Neuronal stem cell (in vitro differentiated cells): ENCODE measurements at regions not wholly inside any gene's neighbourhood (a gene's known extent, or its start where the extent isn't known, plus 50 kb on each side); places are given as distances from the start of the nearest gene placed in this dataset.

Experiments used
- DNase-seq: peaks from one replicate; pipeline ENCODE4 v3.0.0-alpha.2; 2013; ENCODE audit warnings: low spot score
- H2AFZ ChIP-seq: one replicate; pipeline ENCODE4 v1.6.1; 2013; ENCODE audit warnings: mild to moderate bottlenecking, low read length, inconsistent platforms
- H2AK5ac ChIP-seq: 2 replicates; pipeline ENCODE4 v1.6.1; 2013; ENCODE audit warnings: low read depth, mild to moderate bottlenecking, inconsistent platforms, low read length, moderate library complexity, mixed read lengths
- H2BK120ac ChIP-seq: 2 replicates; pipeline ENCODE4 v1.6.1; 2013; ENCODE audit warnings: low read depth, mild to moderate bottlenecking, inconsistent platforms, low read length, moderate library complexity, mixed read lengths
- H2BK12ac ChIP-seq: one replicate; pipeline ENCODE4 v1.6.1; 2013; ENCODE audit warnings: low read length, inconsistent platforms
- H2BK15ac ChIP-seq: 2 replicates; pipeline ENCODE4 v1.6.1; 2013; ENCODE audit warnings: mild to moderate bottlenecking, low read length, inconsistent platforms, mixed read lengths
- H2BK5ac ChIP-seq: one replicate; pipeline ENCODE4 v1.6.1; 2013; ENCODE audit warnings: inconsistent platforms, mild to moderate bottlenecking, low read length, moderate library complexity
- H3K14ac ChIP-seq: one replicate; pipeline ENCODE4 v1.6.1; 2013; ENCODE audit warnings: low read length, inconsistent platforms
- H3K18ac ChIP-seq: 2 replicates; pipeline ENCODE4 v1.6.1; 2013; ENCODE audit warnings: low read length, inconsistent platforms
- H3K23ac ChIP-seq: 2 replicates; pipeline ENCODE4 v1.6.1; 2013; ENCODE audit warnings: low read depth, mild to moderate bottlenecking, mixed read lengths, low read length, inconsistent platforms; ENCODE audit not compliant: poor library complexity
- H3K27ac ChIP-seq: replicated peaks from 3 replicates; pipeline ENCODE4 v1.5.1; 2013; ENCODE audit warnings: low read length, inconsistent platforms
- H3K27me3 ChIP-seq, 3 experiments: 2 replicates each; pipeline ENCODE4 v1.6.1; 2013; ENCODE audit warnings: low read length in 3 of 3, mild to moderate bottlenecking in 2 of 3, inconsistent platforms in 1 of 3, low read depth in 1 of 3, mixed read lengths in 1 of 3, moderate library complexity in 1 of 3; ENCODE audit not compliant: control insufficient read depth in 3 of 3, insufficient read depth in 3 of 3
- H3K36me3 ChIP-seq, 2 donors: replicated peaks in 1 of 2; 2 replicates each; pipeline ENCODE4 v1.6.1; 2013; ENCODE audit warnings: low read length in 2 of 2; ENCODE audit not compliant: control insufficient read depth in 2 of 2, insufficient read depth in 2 of 2
- H3K4ac ChIP-seq: 2 replicates; pipeline ENCODE4 v1.6.1; 2013; ENCODE audit warnings: inconsistent platforms, mild to moderate bottlenecking, low read length, moderate library complexity
- H3K4me1 ChIP-seq, 2 donors: 1 replicate in 1 of 2; 2 replicates in 1 of 2; pipeline ENCODE4 v1.6.1; 2013; ENCODE audit warnings: low read length in 2 of 2, low read depth in 1 of 2; ENCODE audit not compliant: control insufficient read depth in 2 of 2, insufficient read depth in 1 of 2
- H3K4me2 ChIP-seq: one replicate; pipeline ENCODE4 v1.6.1; 2013; ENCODE audit warnings: mild to moderate bottlenecking, low read length, inconsistent platforms; ENCODE audit not compliant: insufficient read depth, poor library complexity, severe bottlenecking
- H3K4me3 ChIP-seq, 2 donors: 2 replicates each; pipeline ENCODE4 v1.5.1; 2013; ENCODE audit warnings: low read length in 2 of 2, mild to moderate bottlenecking in 2 of 2, inconsistent platforms in 1 of 2, moderate library complexity in 1 of 2
- H3K79me1 ChIP-seq: one replicate; pipeline ENCODE4 v1.6.1; 2013; ENCODE audit warnings: low read depth, mild to moderate bottlenecking, inconsistent platforms, low read length, moderate library complexity
- H3K9ac ChIP-seq: one replicate; pipeline ENCODE4 v1.6.1; 2013; ENCODE audit warnings: mild to moderate bottlenecking, low read depth, low read length, inconsistent platforms; ENCODE audit not compliant: poor library complexity
- H3K9me3 ChIP-seq, 2 donors: replicated peaks in 1 of 2; 2 replicates each; pipeline versions ENCODE3 to v1.6.1; 2013; ENCODE audit warnings: low read length in 2 of 2, mild to moderate bottlenecking in 2 of 2, inconsistent platforms in 1 of 2, low read depth in 1 of 2, mixed read lengths in 1 of 2, moderate library complexity in 1 of 2; ENCODE audit not compliant: control insufficient read depth in 2 of 2, insufficient read depth in 1 of 2
- H4K8ac ChIP-seq: one replicate; pipeline ENCODE4 v1.6.1; 2013; ENCODE audit warnings: low read depth, mild to moderate bottlenecking, inconsistent platforms, low read length, moderate library complexity
- H4K91ac ChIP-seq: one replicate; pipeline ENCODE4 v1.6.1; 2013; ENCODE audit warnings: low read length, low read depth, mild to moderate bottlenecking, inconsistent platforms; ENCODE audit not compliant: poor library complexity
- WGBS, 2 donors: extraction: QIAGEN DNeasy Blood & Tissue Kit; methylation state at CpG; one replicate each; pipeline ENCODE4 v1.1.7; 2013; ENCODE audit warnings: missing lambda C conversion rate in 2 of 2, mixed read lengths in 1 of 2; ENCODE audit not compliant: insufficient read length in 2 of 2, insufficient replicate concordance in 1 of 2; ENCODE audit errors: extremely low coverage in 2 of 2; 5-methylcytosine and 5-hydroxymethylcytosine counted together

- DNase-seq, result no peak
- H3K27me3 ChIP-seq, result no peaks in the 10 kb centered on the region
- no peaks in the 10 kb centered on the region for H3K36me3 ChIP-seq
- no peak overlapping the region for H3K14ac ChIP-seq
- H2BK5ac ChIP-seq, result no peak overlapping the region
- H3K9ac ChIP-seq, result no peak overlapping the region
- H3K23ac ChIP-seq, result no peak overlapping the region
- H2BK15ac ChIP-seq, result no peak overlapping the region
- H3K4me2 ChIP-seq, result no peak overlapping the region
- H2AFZ ChIP-seq, result no peak overlapping the region
- no peak overlapping the region for H4K91ac ChIP-seq
- no peak overlapping the region for H3K4me3 ChIP-seq
- H4K8ac ChIP-seq, result no peak overlapping the region
- H2BK120ac ChIP-seq, result no peak overlapping the region
- no peak overlapping the region for H3K18ac ChIP-seq
- H2AK5ac ChIP-seq, result no peak overlapping the region
- no peak overlapping the region for H2BK12ac ChIP-seq
- no CpG with 5 or more reads among the region's 7 CpGs for WGBS, 2 donors
- no peak overlapping the region for H3K27ac ChIP-seq
- H3K79me1 ChIP-seq, result no peaks in the 10 kb centered on the region
- H3K4ac ChIP-seq, result no peak overlapping the region
- H3K4me1 ChIP-seq, result no peaks in the 10 kb centered on the region
- no peaks in the 10 kb centered on the region for H3K9me3 ChIP-seq
These were observed 127.6 kb upstream of the SLC1A3 start for GRCh38 chr5:36478646-36479317.

DNA sequence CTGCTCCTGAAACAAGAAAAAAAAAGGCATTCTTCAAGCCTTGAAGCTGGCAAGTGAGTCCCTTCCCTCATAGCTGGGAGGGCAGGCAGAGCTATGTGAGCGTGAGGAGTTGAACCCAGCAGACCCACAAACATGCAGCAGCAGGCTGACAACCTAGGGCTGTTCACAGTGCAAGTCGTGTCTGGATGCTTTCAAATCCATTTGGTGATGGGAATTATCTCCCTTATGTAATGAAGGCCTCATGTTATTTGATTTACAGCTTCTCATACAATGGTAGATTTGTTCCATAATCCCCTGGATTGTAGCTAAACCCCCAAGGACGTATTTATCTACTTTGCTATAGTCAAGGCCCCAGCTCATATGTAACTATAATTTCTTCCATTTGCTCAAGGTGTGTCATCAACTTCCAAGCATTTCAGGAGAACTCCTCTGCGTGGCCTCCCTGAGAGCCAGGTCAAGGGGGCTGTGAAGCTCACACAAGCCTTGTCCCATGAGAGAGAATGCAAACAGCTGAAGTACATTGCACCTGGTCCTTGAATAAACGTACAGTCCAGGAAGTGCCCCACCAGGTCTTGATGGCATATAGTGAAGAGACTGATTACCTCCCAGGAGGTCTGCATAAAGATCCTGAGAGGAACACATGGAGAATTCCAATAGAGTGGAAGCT lies 124.8 kb upstream of the SLC1A3 start:
- no peaks in the 10 kb centered on the region for H3K27me3 ChIP-seq
- no peak overlapping the region for H2BK5ac ChIP-seq
- H3K9me3 ChIP-seq, result no peaks in the 10 kb centered on the region
- H3K4ac ChIP-seq, result no peak overlapping the region
- H2BK12ac ChIP-seq, result no peak overlapping the region
- H2AFZ ChIP-seq, result no peak overlapping the region
- no peak overlapping the region for H3K18ac ChIP-seq
- H3K4me3 ChIP-seq, result no peak overlapping the region
- no peak overlapping the region for H3K27ac ChIP-seq
- no peak overlapping the region for H2AK5ac ChIP-seq
- H4K91ac ChIP-seq, result no peak overlapping the region
- no peak overlapping the region for H3K9ac ChIP-seq
- H3K14ac ChIP-seq, result no peak overlapping the region
- H4K8ac ChIP-seq, result no peak overlapping the region
- H2BK15ac ChIP-seq, result no peak overlapping the region
- no peaks in the 10 kb centered on the region for H3K4me1 ChIP-seq
- H3K36me3 ChIP-seq, result no peaks in the 10 kb centered on the region
- no peak for DNase-seq
- H3K4me2 ChIP-seq, result no peak overlapping the region
- no CpG with 5 or more reads among the region's 5 CpGs for WGBS, 2 donors
- H3K79me1 ChIP-seq, result no peaks in the 10 kb centered on the region
- H3K23ac ChIP-seq, result no peak overlapping the region
- no peak overlapping the region for H2BK120ac ChIP-seq

DNA sequence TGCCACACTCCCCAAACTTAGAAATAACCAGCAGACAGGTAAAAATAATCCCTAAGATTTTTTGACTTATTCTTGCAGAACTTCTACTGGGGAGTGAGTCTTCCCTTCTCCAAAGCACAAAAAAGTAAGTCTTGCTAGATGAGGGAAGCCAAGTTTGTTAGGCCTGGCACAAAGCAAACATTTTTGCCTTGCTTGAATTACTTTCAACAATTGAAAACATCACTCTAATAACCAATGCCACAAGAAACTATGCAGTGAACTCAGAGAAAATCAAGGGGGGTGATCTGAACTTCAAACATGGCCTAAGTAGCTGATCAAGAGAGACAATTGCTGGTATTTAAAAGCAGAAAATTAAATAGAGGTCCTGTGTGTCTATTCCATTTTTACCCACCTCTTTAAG lies 123.6 kb upstream of the SLC1A3 start:
- H3K4me1 ChIP-seq, result no peaks in the 10 kb centered on the region
- DNase-seq, result no peak
- H3K36me3 ChIP-seq, result no peaks in the 10 kb centered on the region
- H3K14ac ChIP-seq, result no peak overlapping the region
- no peak overlapping the region for H4K91ac ChIP-seq
- no peak overlapping the region for H3K27ac ChIP-seq
- H3K27me3 ChIP-seq, result no peaks in the 10 kb centered on the region
- H3K9me3 ChIP-seq, result no peaks in the 10 kb centered on the region
- no peak overlapping the region for H3K4me2 ChIP-seq
- no peak overlapping the region for H2BK12ac ChIP-seq
- no peak overlapping the region for H3K9ac ChIP-seq
- no peak overlapping the region for H3K18ac ChIP-seq
- no peak overlapping the region for H2BK120ac ChIP-seq
- H2BK5ac ChIP-seq, result no peak overlapping the region
- H2AK5ac ChIP-seq, result no peak overlapping the region
- no peak overlapping the region for H2AFZ ChIP-seq
- H3K23ac ChIP-seq, result no peak overlapping the region
- no peak overlapping the region for H2BK15ac ChIP-seq
- no peaks in the 10 kb centered on the region for H3K79me1 ChIP-seq
- H3K4me3 ChIP-seq, result no peak overlapping the region
- H3K4ac ChIP-seq, result no peak overlapping the region
- no peak overlapping the region for H4K8ac ChIP-seq

DNA sequence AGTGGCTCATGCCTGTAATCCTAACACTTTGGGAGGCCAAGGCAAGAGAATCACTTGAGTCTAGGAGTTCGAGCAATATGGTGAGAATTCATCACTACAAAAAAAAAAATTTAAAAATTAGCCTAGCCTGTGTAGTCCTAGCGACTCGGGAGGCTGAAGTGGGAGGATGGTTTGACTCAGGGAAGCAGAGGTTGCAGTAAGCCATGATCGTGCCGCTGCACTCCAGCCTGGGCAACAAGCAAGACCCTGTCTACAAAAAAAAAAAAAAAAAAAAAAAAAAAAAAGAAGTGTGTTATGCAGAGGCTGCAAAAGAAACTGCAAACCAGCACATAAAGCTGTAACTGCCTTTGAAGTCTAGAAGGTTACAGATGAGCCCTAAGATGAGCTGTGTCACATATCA lies 116.9 kb upstream of the SLC1A3 start:
- H3K4ac ChIP-seq, result no peak overlapping the region
- H3K9me3 ChIP-seq, result no peaks in the 10 kb centered on the region
- no peak for DNase-seq
- peaks cover 0 to 2% (median 0%) of the 10 kb centered on the region in 3 experiments for H3K27me3 ChIP-seq
- no peak overlapping the region for H3K9ac ChIP-seq
- whole genome bisulfite sequencing, 2 donors, result no CpG with 5 or more reads among the region's 5 CpGs
- no peak overlapping the region for H2BK5ac ChIP-seq
- H3K23ac ChIP-seq, result no peak overlapping the region
- no peak overlapping the region for H2AFZ ChIP-seq
- no peaks in the 10 kb centered on the region for H3K79me1 ChIP-seq
- peaks cover 0 to 2% of the 10 kb centered on the region in 2 donors for H3K4me1 ChIP-seq
- H3K14ac ChIP-seq, result no peak overlapping the region
- no peak overlapping the region for H3K27ac ChIP-seq
- H2BK120ac ChIP-seq, result no peak overlapping the region
- no peak overlapping the region for H2AK5ac ChIP-seq
- no peak overlapping the region for H2BK12ac ChIP-seq
- no peak overlapping the region for H3K4me2 ChIP-seq
- no peak overlapping the region for H4K91ac ChIP-seq
- H4K8ac ChIP-seq, result no peak overlapping the region
- no peak overlapping the region for H3K4me3 ChIP-seq
- no peaks in the 10 kb centered on the region for H3K36me3 ChIP-seq
- no peak overlapping the region for H3K18ac ChIP-seq
- no peak overlapping the region for H2BK15ac ChIP-seq
